ENCODE measurements at regions not wholly inside any gene's neighbourhood (a gene's known extent, or its start where the extent isn't known, plus 50 kb on each side); places are given as distances from the start of the nearest gene placed in this dataset.

GRCh38 chr11:131194726-131195125 is 175.7 kb upstream of the NTM start:
- Histone ChIP-seq H3K4me3 (replicated peaks; ENCODE audit: low read depth, low read length) (no peak overlapping the region), H3K27me3 (replicated peaks; ENCODE audit: control insufficient read depth, insufficient read depth, low read length) (no peaks in the 10 kb centered on the region; the same call in 1 of the 2 replicates), H3K36me3 (ENCODE audit: control insufficient read depth, insufficient read depth, low read length) (no peaks in the 10 kb centered on the region)
- TF ChIP-seq, protein P1, sequence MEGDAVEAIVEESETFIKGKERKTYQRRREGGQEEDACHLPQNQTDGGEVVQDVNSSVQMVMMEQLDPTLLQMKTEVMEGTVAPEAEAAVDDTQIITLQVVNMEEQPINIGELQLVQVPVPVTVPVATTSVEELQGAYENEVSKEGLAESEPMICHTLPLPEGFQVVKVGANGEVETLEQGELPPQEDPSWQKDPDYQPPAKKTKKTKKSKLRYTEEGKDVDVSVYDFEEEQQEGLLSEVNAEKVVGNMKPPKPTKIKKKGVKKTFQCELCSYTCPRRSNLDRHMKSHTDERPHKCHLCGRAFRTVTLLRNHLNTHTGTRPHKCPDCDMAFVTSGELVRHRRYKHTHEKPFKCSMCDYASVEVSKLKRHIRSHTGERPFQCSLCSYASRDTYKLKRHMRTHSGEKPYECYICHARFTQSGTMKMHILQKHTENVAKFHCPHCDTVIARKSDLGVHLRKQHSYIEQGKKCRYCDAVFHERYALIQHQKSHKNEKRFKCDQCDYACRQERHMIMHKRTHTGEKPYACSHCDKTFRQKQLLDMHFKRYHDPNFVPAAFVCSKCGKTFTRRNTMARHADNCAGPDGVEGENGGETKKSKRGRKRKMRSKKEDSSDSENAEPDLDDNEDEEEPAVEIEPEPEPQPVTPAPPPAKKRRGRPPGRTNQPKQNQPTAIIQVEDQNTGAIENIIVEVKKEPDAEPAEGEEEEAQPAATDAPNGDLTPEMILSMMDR (IDR thresholded peaks at IDR 0.05; ENCODE audit: insufficient read depth, low read length, poor library complexity, severe bottlenecking) = no peak
- DNase-seq (ENCODE audit: extremely low read depth, insufficient read length) = no peak

GRCh38 chr11:131195661-131196517 is 174.5 kb upstream of the NTM start:
- Histone ChIP-seq H3K36me3 (ENCODE audit: control insufficient read depth, insufficient read depth, low read length) (no peaks in the 10 kb centered on the region), H3K4me3 (replicated peaks; ENCODE audit: low read depth, low read length) (no peak overlapping the region), H3K27me3 (replicated peaks; ENCODE audit: control insufficient read depth, insufficient read depth, low read length) (no peaks in the 10 kb centered on the region; the same call in none of the 2 replicates)
- TF ChIP-seq, protein P1 (IDR thresholded peaks at IDR 0.05; ENCODE audit: insufficient read depth, low read length, poor library complexity, severe bottlenecking) = no peak
- no peak for DNase-seq (ENCODE audit: extremely low read depth, insufficient read length)

- DNase-seq (ENCODE audit: extremely low read depth, insufficient read length) = no peak
- H3K27me3 ChIP-seq (replicated peaks; ENCODE audit: control insufficient read depth, insufficient read depth, low read length) = no peaks in the 10 kb centered on the region; the same call in none of the 2 replicates
- TF ChIP-seq, protein P1 (IDR thresholded peaks at IDR 0.05; ENCODE audit: insufficient read depth, low read length, poor library complexity, severe bottlenecking) = no peak
These were observed 172.0 kb upstream of the NTM start for GRCh38 chr11:131198161-131199014.

DNA sequence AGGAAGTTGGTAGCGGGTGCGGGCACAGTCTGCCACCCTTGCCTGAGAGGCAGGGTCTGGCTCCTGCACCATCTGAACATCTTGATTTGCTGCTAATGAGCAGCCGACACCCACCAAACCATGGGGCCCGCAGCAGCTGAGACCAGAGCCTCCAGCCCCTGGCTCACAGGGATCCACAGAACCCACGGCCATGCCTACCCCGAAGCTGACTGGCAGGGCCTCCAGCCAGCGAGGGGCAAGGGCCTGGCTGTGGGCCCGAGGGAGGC is 171.5 kb upstream of the NTM start:
- Histone ChIP-seq H3K4me3 (replicated peaks; ENCODE audit: low read depth, low read length) (no peak overlapping the region), H3K36me3 (ENCODE audit: control insufficient read depth, insufficient read depth, low read length) (no peaks in the 10 kb centered on the region), H3K27me3 (replicated peaks; ENCODE audit: control insufficient read depth, insufficient read depth, low read length) (no peaks in the 10 kb centered on the region; the same call in none of the 2 replicates)
- TF ChIP-seq, protein P1 (IDR thresholded peaks at IDR 0.05; ENCODE audit: insufficient read depth, low read length, poor library complexity, severe bottlenecking) = no peak
- DNase-seq (ENCODE audit: extremely low read depth, insufficient read length) = no peak

More at GRCh38 chr11:131198161-131199014, 172.0 kb upstream of the NTM start:
- Histone ChIP-seq H3K36me3 (ENCODE audit: control insufficient read depth, insufficient read depth, low read length) (no peaks in the 10 kb centered on the region), H3K4me3 (replicated peaks; ENCODE audit: low read depth, low read length) (no peak overlapping the region)

GRCh38 chr11:131201674-131202073 is 168.7 kb upstream of the NTM start:
- Histone ChIP-seq H3K36me3 (ENCODE audit: control insufficient read depth, insufficient read depth, low read length) (no peaks in the 10 kb centered on the region), H3K27me3 (replicated peaks; ENCODE audit: control insufficient read depth, insufficient read depth, low read length) (no peaks in the 10 kb centered on the region; the same call in none of the 2 replicates), H3K4me3 (replicated peaks; ENCODE audit: low read depth, low read length) (no peak overlapping the region)
- no peak for DNase-seq (ENCODE audit: extremely low read depth, insufficient read length)
- TF ChIP-seq, protein P1 (IDR thresholded peaks at IDR 0.05; ENCODE audit: insufficient read depth, low read length, poor library complexity, severe bottlenecking) = no peak

Data from GM06990 (cell line).